Activated T-helper 1 cell treated with Interleukin-2 at 50 U/mL for 16 hours (primary cell): ENCODE measurements at regions not wholly inside any gene's neighbourhood (a gene's known extent, or its start where the extent isn't known, plus 50 kb on each side); places are given as distances from the start of the nearest gene placed in this dataset.
"Not testable (repeated sequence)": the region's sequence is repeated elsewhere in the genome, so short reads cannot be mapped to it uniquely, and the experiment has no call there.

Experiments used
- DNase-seq: peaks from one replicate; pipeline ENCODE4 v3.0.0-alpha.2; 2020; ENCODE audit warnings: low read depth

DNA sequence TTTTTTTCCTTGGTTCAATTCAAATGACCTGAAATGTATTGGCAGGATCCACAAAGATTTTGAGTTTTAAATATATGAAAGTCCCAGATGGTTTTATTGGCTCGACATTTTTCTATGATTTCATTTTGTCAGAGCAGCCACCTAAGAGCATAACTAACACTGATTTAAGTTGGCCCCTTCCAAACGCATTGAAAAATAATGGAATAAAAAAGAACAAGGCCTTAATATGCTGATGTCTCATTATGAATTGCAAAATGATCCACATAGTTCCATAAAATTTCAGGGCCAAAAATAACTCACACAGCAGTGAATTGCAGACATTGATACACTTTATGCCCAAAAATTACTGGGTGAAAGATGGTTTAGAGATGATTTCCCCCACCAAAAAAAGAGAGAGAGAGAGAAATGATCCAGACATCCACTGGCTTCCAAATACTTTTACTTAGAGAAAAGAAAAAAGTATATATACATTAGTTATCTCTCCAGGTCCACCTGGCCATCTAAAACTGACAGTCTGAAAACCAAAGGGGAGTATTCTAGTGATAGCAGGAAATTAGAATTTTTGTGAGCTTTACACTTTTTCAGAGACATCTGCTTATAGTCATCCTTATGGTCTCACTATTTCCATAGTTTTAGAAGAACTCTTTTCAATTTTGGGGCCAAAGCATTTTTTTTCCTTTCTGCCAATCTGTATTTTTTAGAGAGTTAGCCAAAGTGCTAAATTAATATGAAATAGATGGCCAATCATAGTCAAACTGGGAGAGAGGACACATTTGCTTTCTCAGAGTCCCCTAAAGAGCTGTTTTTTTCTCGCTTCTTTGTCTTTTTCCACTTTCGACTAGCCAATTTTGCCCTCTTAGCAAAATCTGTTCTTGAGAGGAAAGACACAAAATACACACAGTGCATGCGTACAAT is 213.5 kb upstream of the RND3 start:
- no peak for DNase-seq

DNA sequence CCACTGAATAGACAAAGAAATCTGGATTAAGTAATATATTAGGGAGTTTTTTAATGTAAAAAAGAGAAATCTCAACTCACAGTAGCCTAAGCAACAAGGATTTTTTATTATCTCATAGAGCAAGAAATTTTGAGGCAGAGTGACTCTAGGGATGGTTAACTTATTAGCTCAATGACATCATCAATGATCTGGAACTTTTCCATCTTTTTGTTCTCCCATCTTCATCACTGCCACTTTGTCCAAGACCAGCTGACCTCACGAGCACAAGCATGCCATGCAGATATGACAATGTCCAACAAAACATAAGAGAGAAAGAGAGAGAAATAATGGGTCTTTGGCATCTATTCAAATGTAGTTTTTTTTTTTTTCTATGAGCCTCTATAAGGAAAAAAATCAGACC is 211.8 kb upstream of the RND3 start:
- no peak for DNase-seq

DNA sequence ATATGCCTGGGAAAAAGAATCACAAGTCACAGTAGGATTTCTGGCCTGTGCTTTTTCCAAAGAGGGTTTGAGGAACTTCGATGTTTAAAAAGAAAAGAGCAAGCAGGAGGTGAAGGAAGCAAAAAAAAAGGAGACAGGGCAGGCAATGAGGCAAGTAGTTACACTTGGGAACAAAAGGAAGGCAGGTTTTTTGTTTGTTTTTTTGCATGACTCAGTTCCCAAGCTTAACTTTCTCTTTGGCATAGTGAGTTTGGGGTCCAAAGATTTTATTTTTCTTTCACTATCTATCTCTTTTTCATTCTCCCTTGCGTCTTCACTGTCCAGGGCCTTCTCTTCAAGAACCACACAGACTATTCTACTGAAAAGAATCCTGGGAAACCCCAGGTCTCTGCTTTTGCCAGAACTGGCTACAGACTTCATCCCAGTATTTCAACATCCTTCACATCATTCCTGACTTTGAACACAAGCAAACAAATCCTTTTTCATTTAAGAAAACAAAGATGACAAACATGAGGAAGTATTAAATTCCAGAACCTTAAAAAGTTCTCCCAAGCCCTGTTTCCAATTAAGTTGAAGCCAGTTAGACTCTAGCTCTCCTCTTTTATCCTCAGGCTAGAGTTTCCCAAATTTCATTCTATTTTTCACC is 210.7 kb upstream of the RND3 start:
- no peak for DNase-seq

DNA sequence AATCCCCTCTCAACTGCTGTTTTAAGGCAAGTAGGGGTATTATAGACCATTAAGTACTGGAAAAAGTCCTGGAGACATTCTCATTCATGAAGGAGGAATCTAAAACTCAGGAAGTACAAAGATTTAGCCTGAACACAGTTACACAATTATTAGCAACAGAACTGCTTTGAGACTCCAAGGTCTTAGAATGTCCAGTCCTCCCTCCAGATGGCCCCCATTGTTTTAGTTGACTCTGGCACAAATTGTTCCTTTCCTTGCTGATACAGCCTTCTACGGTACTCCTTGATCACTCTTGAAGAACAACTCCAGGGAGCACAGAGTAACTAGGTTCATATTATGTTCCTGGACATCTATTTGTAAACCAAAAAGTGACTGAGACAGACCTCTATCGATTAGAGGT is 210.1 kb upstream of the RND3 start:
- DNase-seq, result no peak

DNA sequence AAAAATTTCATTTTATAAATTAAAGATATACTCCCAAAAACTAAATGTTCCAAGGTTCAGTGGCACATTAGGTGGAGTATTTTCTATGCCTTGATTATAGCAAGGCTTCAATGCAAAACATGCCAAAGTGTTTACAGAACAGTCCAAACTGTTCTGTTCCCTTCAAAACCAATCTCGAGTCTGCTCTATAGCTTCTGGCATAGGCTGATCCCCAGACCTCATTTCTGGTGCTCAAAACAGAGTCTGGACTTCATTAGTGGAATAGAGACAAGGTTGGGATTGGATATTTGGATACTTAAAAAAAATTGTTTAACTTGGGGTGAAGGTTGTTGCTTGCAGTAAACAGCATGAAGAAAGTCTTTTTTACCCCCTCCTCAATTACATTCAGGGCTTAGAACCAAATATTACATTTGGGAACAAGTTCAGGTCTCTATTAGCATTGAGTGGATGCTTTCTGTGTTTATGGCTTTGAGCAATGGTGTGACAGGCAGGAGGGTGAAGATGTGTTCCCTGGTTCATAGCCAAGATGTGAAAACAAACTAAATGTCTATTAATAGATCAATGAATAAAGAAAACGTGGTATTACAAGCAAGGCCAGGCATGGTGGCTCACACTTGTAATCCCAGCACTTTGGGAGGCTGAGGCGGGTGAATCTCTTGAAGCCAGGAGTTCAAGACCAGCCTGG is 208.1 kb upstream of the RND3 start:
- DNase-seq, result no peak

DNA sequence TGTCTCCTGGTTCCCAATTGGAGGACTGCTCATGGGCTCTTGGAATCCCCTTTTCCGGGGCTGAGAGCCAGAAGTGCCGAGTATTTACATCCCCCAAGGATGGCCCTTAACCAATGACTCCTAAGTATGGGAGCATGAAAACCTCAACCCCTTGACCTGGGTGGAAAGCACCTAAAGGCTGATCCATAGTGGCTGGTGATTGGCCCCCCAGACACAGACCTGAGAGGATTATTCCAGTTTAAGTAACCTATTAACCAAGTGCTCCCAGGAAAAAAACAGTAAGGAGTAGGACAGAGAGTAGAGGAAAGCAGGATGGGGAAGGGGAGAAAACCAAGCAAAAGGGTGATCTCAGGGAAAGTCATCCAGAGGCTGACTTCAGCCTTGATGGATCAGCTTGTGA is 206.1 kb upstream of the RND3 start:
- DNase-seq, result no peak

DNA sequence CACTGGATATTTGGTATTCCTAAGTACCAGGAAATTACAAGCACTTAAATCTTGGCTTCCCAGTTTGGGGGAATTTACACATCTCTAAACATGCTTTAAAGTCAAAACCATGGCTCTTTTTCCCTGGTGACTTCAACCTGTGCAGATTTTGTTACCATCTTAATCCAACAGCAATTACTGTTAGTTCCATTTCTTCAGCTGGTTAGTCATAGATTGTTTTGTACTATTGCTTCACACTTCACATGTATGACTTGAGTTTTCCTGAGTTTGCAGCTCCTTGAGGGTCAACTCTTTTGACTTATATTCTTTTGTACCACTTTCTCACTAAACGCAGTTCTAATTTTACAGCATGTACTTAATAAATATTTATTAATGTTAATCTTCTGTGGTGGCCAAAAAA is 203.4 kb upstream of the RND3 start:
- no peak for DNase-seq

DNA sequence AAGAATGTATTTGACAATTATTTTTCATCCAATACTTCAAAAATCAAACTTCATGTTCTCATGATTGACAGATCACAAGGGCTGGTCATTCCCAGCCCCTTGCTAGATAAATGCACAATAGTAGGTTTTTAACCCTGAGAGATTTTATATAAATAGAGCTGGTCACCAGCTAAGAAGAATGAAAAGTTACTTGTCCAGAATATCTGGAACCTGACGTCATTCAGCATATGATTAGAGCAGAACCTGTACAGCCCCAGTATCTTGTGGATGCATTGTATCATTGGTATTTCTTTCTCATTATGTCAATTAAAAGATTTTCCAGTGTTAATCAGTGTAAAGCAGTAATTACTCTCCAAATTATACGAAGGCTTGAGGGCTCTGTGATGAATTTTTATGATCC is 202.8 kb upstream of the RND3 start:
- DNase-seq, result no peak

DNA sequence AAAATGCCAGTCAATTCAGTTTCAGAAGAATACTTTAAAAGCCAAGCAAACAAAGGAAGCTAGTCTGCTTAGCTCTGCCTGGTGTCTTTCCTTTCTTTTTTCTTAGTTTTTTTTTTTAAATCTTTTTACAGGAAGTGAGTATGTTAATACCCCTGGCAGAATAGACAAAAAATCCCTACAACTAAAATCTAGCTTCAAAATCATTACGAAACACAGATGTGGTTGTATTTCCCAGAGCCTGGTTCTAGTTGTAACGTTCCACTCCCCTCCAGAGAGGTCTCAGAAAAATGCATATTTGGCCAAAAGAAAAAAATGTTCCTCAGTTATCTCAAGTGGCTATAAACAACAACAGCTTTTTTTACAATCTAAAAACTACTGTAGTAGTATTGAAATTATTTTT is 202.1 kb upstream of the RND3 start:
- DNase-seq, result no peak

DNA sequence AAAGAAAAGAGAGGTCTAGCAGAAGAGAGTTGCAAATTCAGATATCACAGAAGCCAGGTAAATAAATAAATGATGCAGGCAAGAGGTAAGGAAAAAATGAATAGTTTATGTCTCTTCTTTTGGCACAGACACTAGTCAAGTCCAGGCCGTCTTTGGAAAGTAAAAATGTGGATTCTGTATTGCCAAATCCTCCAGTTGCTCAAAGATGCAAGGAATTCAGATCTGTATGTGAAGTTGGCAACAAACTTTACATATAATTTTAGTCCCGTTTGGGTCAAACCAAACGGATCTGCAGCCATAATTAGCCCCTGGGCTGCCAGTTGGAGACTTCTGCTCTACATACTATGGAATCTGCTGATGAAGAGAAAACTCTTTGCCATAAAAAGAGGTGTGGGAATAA is 200.5 kb upstream of the RND3 start:
- no peak for DNase-seq

DNA sequence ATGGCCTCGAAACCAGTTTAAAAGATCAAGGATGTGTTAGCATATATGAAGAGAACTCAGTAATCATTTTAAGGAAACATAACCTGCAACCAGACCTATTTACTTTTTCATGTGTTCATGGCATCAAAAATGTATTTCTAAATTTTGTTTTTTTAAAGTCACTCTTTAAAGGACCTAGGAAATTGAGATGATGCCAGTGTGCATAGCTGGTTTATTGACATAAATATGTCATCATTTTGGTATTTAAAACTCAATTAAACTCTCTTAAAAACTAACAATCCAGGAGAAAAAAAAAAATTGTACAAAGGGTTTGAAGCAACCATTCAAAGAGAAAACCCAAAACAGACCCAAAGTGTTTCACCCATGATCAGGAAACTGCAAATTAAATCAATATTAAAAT is 198.9 kb upstream of the RND3 start:
- DNase-seq, result no peak

DNA sequence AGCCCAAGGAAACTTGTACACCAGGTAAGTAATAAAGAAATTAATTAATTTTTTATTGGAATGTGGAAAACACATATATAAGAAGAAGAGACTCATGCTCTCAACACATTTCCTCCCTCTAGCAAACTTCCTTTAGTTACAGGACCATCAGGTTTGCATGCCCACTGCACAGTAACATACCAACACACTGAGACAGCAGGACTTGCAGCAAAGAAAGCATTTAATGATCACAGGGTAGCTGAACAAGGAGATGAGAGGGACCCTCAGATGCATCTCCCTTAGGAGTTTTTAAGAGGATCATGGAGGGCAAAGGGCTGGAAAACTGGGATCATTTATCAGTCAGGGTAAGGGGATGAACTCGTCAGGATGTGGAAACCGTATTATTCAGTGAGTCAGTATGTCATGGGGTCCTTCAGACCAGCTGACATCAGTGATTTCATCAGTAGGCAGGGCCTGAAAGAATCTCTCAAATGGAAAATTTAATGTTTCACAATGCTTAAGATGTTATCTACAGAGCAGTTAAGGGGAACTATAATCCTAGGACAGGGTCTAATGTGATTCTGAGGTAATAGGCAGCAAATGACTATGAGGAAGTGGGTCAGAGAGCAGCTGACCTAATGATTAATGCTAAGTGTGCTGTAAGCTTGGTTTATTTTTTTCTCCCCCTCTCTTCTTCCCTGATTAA is 193.8 kb upstream of the RND3 start:
- DNase-seq, result no peak

DNA sequence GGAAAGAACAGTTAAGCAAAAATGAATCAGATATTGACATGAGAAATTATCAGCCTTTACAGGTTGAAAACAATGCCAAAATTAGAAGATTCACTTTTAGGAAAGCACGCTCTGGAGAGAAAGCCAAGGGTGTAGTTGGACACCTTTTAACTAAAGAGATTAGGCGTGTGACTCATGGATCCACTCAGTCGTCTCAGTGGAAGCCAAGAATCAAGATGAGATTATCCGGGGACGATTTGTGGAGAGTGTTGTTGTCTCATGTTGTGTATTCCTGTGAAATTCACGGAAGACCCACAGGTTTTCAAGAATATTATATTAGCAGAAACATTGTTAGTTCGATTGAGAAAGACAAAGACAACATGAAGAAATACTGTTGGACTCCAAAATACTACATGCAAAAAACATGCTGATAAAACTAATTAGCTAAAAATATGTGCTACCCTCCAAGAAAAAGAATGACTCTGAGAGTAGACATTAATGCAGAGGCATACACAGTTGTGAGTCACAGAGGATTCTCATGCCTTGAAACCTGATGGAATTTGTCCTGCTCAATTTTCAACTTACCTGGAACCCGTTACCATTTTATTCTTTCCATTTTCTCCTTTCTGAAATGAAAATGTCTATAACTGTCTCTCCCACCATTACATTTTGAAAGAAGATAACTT is 192.1 kb upstream of the RND3 start:
- DNase-seq, result no peak

DNA sequence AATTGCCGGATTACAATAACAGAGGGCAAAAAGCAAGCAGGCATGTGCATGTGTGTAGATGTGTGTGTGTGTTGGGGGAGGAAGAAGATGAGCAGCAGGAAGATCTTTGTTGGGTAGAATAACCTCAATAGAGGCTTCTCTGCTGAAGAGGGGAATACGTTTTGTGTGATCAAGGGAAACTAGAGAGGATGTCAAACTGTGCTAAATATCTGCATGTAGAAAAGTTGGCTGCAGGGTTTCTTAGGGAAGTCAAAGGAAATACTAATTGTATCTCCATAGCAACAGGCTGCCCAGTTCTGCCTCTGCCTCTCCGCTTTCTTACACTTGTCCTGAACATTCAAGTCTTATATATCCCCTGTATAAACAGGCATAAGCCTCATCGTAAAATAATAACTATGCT is 190.1 kb upstream of the RND3 start:
- no peak for DNase-seq

DNA sequence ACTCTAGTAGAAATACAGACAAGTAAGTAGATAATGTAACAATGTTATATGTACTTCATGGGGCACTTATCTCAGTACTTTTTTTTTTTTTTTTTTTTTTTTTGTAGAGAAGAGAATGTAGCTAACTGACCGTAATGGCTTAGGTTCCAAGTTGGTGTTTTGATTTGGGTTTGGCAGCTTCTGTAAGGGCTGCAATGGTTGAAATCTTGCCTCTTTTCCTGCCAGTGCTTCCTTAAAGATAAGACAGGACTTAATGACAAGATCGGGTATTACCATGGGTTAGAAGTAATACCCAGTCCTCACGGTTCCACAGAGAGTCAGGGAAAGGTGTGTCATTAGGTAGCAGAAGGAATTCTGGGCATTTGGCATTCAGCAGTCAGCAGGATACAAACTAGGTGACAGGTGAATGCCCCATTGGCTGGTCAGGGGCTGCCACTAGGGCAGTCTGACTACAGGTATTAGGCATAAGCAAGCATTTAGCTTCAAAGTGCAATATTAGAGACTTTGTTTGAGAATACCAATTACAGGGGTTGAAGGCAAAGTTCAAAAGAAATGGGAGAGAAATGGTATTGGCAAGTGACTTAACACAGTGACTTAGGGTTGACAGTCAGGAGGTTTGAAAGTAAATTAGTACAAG is 189.4 kb upstream of the RND3 start:
- no peak for DNase-seq

DNA sequence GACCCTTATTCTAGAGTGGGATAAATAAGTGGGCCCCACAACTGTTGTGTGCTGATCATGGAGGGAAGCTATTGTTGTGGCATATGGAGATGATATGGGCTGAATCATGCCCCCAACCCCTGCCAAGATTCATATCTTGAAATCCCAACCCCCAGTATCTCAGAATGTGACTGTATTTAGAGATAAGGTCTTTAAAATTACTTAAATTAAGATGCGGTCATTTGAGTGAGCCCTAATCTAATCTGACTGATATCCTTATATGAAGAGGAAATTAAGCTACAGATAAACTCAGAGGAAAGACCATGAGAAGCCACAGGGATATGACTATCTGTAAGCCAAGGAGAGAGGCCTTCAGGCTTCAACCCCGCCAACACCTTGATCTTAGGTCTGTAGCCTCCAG is 188.3 kb upstream of the RND3 start:
- no peak for DNase-seq

DNA sequence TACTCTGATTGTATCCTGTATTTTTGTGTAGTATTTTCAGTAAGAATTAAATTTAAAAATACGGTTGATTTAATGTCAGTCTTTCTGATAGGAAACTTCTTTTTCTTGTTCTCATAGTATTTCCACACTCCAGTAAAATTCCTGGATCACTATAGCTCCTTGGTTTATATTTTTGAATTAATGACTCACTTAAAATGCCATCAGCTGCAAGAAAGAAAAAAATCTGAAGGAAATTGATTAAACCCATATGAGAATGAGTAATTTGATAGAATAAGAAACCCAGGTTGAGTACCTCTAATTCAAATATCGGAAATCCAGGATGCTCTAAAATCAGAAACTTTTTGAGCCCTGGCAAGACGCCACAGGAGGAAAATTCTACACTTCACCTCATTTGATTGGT is 186.8 kb upstream of the RND3 start:
- DNase-seq, result no peak

DNA sequence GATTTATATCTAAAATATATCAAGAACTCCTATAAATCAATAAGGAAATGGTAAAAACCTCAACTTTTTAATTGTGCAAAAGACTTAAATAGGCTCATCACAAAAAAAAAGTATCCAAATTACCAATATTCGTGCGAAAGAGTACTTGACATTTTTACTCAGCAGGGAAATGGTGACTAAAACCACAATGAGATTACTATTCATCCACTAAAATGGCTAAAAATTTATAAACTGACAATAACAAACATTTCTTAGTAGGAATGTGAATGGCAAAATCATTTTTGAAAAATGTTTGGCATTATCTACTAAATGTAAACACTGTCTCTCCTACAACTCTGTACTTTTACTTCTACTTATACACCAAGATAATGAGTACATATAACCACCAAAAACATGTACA is 184.8 kb upstream of the RND3 start:
- DNase-seq, result no peak

DNA sequence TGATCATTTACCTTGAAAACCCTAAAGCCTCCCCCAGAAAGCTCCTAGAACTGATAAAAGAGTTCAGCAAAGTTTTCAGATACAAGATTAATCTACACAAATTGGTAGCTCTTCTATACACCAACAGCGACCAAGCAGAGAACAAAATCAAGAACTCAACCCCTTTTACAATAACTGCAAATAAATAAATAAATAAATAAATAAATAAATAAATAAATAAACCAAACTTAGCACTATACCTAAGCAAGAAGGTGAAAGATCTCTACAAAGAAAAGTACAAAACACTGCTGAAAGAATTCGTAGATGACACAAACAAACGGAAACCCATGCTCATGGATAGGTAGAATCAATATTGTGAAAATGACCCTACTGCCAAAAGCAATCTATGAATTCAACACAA is 182.0 kb upstream of the RND3 start:
- no peak for DNase-seq

DNA sequence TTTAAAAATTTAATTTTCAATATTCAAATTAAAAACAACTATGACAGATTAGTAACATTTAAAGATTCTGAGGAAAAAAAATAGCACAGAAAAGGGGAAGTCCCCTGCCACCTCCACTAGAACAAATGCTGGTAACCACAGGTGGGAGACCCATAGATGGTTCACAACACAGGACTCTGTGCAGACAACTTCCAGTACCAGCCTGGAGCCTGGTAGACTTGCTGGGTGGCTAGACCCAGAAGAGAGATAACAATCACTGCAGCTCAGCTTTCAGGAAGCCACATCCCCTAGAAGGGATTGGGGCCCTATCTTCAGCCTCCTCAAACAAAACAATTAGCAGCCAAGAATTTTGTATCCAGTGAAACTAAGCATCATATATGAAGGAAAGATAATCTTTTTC is 179.6 kb upstream of the RND3 start:
- not testable (repeated sequence) for DNase-seq

DNA sequence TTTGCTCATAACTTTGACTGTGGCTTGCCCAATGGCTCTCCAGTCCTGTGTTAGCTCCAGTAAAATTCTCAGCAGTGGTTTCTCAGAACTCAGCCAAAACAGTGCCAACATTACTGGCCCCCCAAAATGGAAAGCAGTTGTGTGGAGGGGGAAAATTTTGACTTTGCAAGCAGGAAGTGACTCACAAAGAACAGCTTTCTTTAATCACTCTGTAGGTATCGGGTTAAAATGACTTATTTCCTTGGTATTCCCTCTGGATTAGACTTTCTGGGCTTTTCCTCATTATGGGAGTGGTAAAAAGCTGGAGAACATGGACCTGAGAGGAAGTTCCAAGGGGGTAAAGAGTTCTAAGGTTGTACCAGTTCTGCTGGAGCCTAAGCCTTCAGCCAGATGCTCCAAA is 175.7 kb upstream of the RND3 start:
- DNase-seq, result no peak

DNA sequence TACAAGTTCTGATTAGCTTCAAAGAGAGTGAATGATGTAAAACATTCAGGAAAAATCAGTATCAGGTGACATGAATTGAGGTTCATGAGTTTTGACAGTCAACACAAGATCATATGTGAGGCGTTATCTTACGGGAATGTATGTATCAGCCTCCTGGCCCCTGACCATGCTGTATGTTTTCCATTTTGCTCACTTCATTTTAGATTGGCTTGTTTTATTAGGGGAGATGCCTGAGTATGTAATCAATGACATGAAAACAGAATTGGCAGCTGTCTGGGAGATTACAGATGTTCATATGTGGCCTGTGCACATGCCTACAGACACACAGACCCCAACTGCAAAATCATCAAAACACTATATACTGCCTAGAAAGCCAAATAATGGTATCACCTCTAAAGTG is 168.5 kb upstream of the RND3 start:
- no peak for DNase-seq
